Progenitor cell of endocrine pancreas (in vitro differentiated cells): ENCODE measurements at regions not wholly inside any gene's neighbourhood (a gene's known extent, or its start where the extent isn't known, plus 50 kb on each side); places are given as distances from the start of the nearest gene placed in this dataset.

Source experiments
- DNase-seq: peaks from one replicate; pipeline ENCODE4 v3.0.0; 2021; ENCODE audit warnings: low spot score; ENCODE audit not compliant: unreplicated experiment
- H3K27ac Mint-ChIP-seq: 2 replicates; pipeline ENCODE4 v1.8.0; 2021; ENCODE audit warnings: mild to moderate bottlenecking, moderate library complexity, mixed read lengths
- H3K27me3 Mint-ChIP-seq: 2 replicates; pipeline ENCODE4 v1.8.0; 2021; ENCODE audit warnings: mixed read lengths
- H3K36me3 Mint-ChIP-seq: 2 replicates; pipeline ENCODE4 v1.8.0; 2022; ENCODE audit warnings: mixed read lengths; ENCODE audit not compliant: insufficient read depth
- H3K4me1 Mint-ChIP-seq: 2 replicates; pipeline ENCODE4 v1.8.0; 2021; ENCODE audit warnings: low read depth, mixed read lengths
- H3K4me3 Mint-ChIP-seq: 2 replicates; pipeline ENCODE4 v1.8.0; 2021; ENCODE audit warnings: low read depth, mild to moderate bottlenecking, moderate library complexity, mixed read lengths
- H3K9me3 Mint-ChIP-seq: 2 replicates; pipeline ENCODE4 v1.8.0; 2021; ENCODE audit warnings: low read depth, mixed read lengths
- CTCF ChIP-seq: fragments of 200-600 bp; sonication (generic); IDR thresholded peaks from one replicate; pipeline ENCODE4 v1.5.0; 2021; ENCODE audit warnings: antibody characterized with exemption, mild to moderate bottlenecking; ENCODE audit not compliant: unreplicated experiment

- Mint-ChIP-seq H3K9me3 (peaks cover 4% of the 10 kb centered on the region), H3K4me1 (no peaks in the 10 kb centered on the region), H3K27ac (no peak overlapping the region), H3K36me3 (no peaks in the 10 kb centered on the region), H3K4me3 (no peak overlapping the region), H3K27me3 (no peaks in the 10 kb centered on the region)
- no peak for DNase-seq
- TF ChIP-seq CTCF: no peak
Measured at GRCh38 chr12:41819948-41820347, 324.7 kb downstream of the GXYLT1 start.

- no peak for TF ChIP-seq CTCF
- Mint-ChIP-seq H3K4me3 (no peak overlapping the region), H3K27ac (no peak overlapping the region), H3K36me3 (no peaks in the 10 kb centered on the region), H3K4me1 (no peaks in the 10 kb centered on the region), H3K9me3 (peaks cover 12% of the 10 kb centered on the region), H3K27me3 (no peaks in the 10 kb centered on the region)
- DNase-seq: no peak
Measured at GRCh38 chr12:41804026-41804425, 340.6 kb downstream of the GXYLT1 start.

- no peak for TF ChIP-seq CTCF
- Mint-ChIP-seq H3K4me1 (no peaks in the 10 kb centered on the region), H3K27ac (no peak overlapping the region), H3K36me3 (no peaks in the 10 kb centered on the region), H3K27me3 (no peaks in the 10 kb centered on the region), H3K9me3 (peaks cover 3% of the 10 kb centered on the region), H3K4me3 (no peak overlapping the region)
- no peak for DNase-seq
Measured at GRCh38 chr12:41802803-41803202, 341.9 kb downstream of the GXYLT1 start.

- H3K4me1 Mint-ChIP-seq: no peaks in the 10 kb centered on the region
- DNase-seq: no peak
- no peak for TF ChIP-seq CTCF
- H3K27me3 Mint-ChIP-seq: no peaks in the 10 kb centered on the region
- no peaks in the 10 kb centered on the region for H3K9me3 Mint-ChIP-seq
- no peak overlapping the region for H3K27ac Mint-ChIP-seq
- no peaks in the 10 kb centered on the region for H3K36me3 Mint-ChIP-seq
- no peak overlapping the region for H3K4me3 Mint-ChIP-seq
Measured at GRCh38 chr12:41801261-41801660, 343.4 kb downstream of the GXYLT1 start.

- Mint-ChIP-seq H3K27ac (no peak overlapping the region), H3K4me3 (no peak overlapping the region), H3K4me1 (no peaks in the 10 kb centered on the region), H3K9me3 (no peaks in the 10 kb centered on the region), H3K27me3 (no peaks in the 10 kb centered on the region), H3K36me3 (no peaks in the 10 kb centered on the region)
- TF ChIP-seq CTCF: no peak
- DNase-seq: no peak
Measured at GRCh38 chr12:41799671-41800070, 345.0 kb downstream of the GXYLT1 start.
